ENCODE measurements at regions not wholly inside any gene's neighbourhood (a gene's known extent, or its start where the extent isn't known, plus 50 kb on each side); places are given as distances from the start of the nearest gene placed in this dataset.

GRCh38 chr4:181619651-181620050 lies 623.6 kb upstream of the TENM3 start:
- no peak for DNase-seq (ENCODE audit: low spot score)

- no peak for DNase-seq (ENCODE audit: low spot score)
Measured at GRCh38 chr4:181637186-181638105, 605.8 kb upstream of the TENM3 start.

GRCh38 chr4:181643466-181643865 lies 599.7 kb upstream of the TENM3 start:
- no peak for DNase-seq (ENCODE audit: low spot score)

- DNase-seq (ENCODE audit: low spot score), result no peak
Measured at GRCh38 chr4:181645489-181645888, 597.7 kb upstream of the TENM3 start.

- no peak for DNase-seq (ENCODE audit: low spot score)
Measured at GRCh38 chr4:181646864-181647263, 596.3 kb upstream of the TENM3 start.

GRCh38 chr4:181647396-181648147 lies 595.6 kb upstream of the TENM3 start:
- no peak for DNase-seq (ENCODE audit: low spot score)

GRCh38 chr4:181650033-181650825 lies 593.0 kb upstream of the TENM3 start:
- no peak for DNase-seq (ENCODE audit: low spot score)

- DNase-seq (ENCODE audit: low spot score), result no peak
Measured at GRCh38 chr4:181656748-181657147, 586.5 kb upstream of the TENM3 start.

GRCh38 chr4:181659202-181659601 lies 584.0 kb upstream of the TENM3 start:
- DNase-seq (ENCODE audit: low spot score), result no peak

GRCh38 chr4:181659876-181660275 lies 583.3 kb upstream of the TENM3 start:
- no peak for DNase-seq (ENCODE audit: low spot score)

GRCh38 chr4:181661090-181661489 lies 582.1 kb upstream of the TENM3 start:
- no peak for DNase-seq (ENCODE audit: low spot score)

- no peak for DNase-seq (ENCODE audit: low spot score)
Measured at GRCh38 chr4:181661923-181662322, 581.3 kb upstream of the TENM3 start.

- no peak for DNase-seq (ENCODE audit: low spot score)
Measured at GRCh38 chr4:181662383-181662782, 580.8 kb upstream of the TENM3 start.

GRCh38 chr4:181670506-181670905 lies 572.7 kb upstream of the TENM3 start:
- no peak for DNase-seq (ENCODE audit: low spot score)

GRCh38 chr4:181671672-181672071 lies 571.5 kb upstream of the TENM3 start:
- DNase-seq (ENCODE audit: low spot score), result no peak

GRCh38 chr4:181672751-181673150 lies 570.5 kb upstream of the TENM3 start:
- DNase-seq (ENCODE audit: low spot score), result no peak

- DNase-seq (ENCODE audit: low spot score), result no peak
Measured at GRCh38 chr4:181674315-181674875, 568.8 kb upstream of the TENM3 start.

GRCh38 chr4:181676546-181676945 lies 566.7 kb upstream of the TENM3 start:
- no peak for DNase-seq (ENCODE audit: low spot score)

GRCh38 chr4:181677201-181677600 lies 566.0 kb upstream of the TENM3 start:
- DNase-seq (ENCODE audit: low spot score), result no peak

GRCh38 chr4:181677621-181678020 lies 565.6 kb upstream of the TENM3 start:
- DNase-seq (ENCODE audit: low spot score), result no peak

GRCh38 chr4:181679754-181680153 lies 563.4 kb upstream of the TENM3 start:
- no peak for DNase-seq (ENCODE audit: low spot score)
